PC-3 (cell line): ENCODE measurements at regions not wholly inside any gene's neighbourhood (a gene's known extent, or its start where the extent isn't known, plus 50 kb on each side); places are given as distances from the start of the nearest gene placed in this dataset.

Source experiments
- CTCF ChIP-seq: fragments of 300-600 bp; sonication (generic); conservative IDR thresholded peaks from 2 replicates; pipeline ENCODE4 v1.5.1; 2017; ENCODE audit warnings: antibody characterized with exemption, low read depth, mild to moderate bottlenecking, low read length
- EZH2 ChIP-seq: fragments of 300-600 bp; sonication (generic); IDR thresholded peaks from one replicate; pipeline ENCODE4 v1.6.1; 2017; ENCODE audit warnings: antibody characterized with exemption, mild to moderate bottlenecking, low read length; ENCODE audit not compliant: unreplicated experiment
- EZH2phosphoT487 ChIP-seq: fragments of 300-600 bp; sonication (generic); IDR thresholded peaks from 2 replicates; pipeline ENCODE4 v1.6.1; 2018; ENCODE audit warnings: mild to moderate bottlenecking, antibody characterized with exemption, low read length, borderline replicate concordance

- TF ChIP-seq CTCF (no peak; the same call in 1 of the 2 replicates), EZH2 (no peak), EZH2phosphoT487 (no peak)
These were observed 252.4 kb upstream of the CCNH start for GRCh38 chr5:87665166-87665565.
